Activated CD4-positive, alpha-beta T cell treated with anti-CD3 and anti-CD28 coated beads, Interleukin-2, amount 50 U/mL, for 24 hours (primary cell): ENCODE measurements at regions not wholly inside any gene's neighbourhood (a gene's known extent, or its start where the extent isn't known, plus 50 kb on each side); places are given as distances from the start of the nearest gene placed in this dataset.

Source experiments
- DNase-seq, 2 donors: peaks; one replicate each; pipeline ENCODE4 v3.0.0-alpha.2; 2020; ENCODE audit warnings: low read depth in 1 of 2, low spot score in 1 of 2

DNA sequence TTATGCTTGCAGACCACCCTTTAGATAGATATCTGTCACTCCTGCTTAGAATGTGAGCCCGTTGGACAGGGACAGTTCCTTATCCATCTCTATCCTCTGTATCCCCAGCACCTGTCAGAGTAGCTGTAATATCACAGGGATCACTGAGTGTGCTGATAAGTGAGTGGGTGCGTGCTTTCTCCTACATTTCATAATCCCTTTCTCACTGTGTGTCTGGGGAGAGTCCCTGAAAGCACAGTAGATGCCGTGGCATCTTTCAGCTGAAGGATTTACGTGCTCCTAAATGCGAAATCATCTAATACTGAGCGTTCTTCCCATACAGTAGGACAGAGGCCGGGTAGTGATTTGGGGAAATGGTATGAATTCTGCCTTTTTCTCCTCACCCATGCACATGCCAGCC is 198.9 kb upstream of the SASH1 start:
- DNase-seq: no peak

GRCh38 chr6:148144917-148145521 is 197.6 kb upstream of the SASH1 start:
- DNase-seq: peak; percentile 26 to 43

DNA sequence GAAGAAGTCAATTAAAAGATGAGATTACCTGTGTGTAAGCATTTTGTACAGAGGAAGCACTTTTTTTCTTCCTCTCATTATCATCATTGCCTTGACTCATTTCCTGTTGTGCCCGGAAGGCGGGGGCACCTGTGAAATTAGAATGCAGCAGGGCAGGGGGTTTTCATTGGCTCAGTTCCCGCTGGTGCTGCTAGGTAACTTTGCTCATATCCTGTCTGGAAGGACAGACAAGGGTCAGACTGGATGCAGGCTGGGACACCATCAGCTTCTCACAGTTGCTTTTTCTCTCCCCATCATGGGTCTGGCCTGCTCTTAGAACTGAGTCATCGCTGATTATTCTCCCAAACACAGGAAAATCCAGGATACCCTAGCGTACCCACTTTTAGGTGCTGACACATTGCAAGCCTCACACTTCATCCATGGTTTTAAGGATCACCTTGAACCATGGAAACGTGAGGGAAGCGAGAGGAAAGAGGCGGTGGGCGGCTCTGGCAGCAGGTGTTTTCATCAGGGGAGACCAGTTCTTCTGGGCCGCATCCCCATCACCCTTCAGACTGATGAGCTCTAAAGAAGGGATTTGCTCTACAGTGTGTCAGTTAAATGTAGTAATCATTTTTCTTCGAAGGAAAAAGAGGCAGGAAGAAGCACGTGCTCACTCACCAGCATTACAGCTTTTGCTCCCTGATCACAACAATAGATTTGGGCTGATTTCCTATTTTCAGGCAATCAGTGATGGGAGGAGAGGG is 195.7 kb upstream of the SASH1 start:
- DNase-seq: peak; percentile 14 to 43

DNA sequence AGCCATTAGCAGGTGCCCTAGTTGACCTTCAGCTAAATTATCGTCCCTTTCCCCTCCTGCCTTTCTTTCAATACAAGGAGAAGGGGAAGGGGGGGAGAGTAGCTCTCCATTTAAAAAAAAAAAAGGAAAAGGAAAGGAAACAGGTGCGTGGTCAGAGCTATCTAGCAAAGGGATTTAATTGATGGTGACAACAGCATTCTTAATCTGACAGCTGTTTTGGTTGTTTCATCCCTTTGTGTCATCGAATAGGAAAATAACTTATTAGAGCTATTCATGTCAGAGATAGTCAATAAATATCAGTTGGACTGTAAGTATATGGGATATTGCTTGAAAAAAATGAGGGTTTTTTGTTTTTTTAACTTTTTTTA is 195.2 kb upstream of the SASH1 start:
- DNase-seq: no peak

DNA sequence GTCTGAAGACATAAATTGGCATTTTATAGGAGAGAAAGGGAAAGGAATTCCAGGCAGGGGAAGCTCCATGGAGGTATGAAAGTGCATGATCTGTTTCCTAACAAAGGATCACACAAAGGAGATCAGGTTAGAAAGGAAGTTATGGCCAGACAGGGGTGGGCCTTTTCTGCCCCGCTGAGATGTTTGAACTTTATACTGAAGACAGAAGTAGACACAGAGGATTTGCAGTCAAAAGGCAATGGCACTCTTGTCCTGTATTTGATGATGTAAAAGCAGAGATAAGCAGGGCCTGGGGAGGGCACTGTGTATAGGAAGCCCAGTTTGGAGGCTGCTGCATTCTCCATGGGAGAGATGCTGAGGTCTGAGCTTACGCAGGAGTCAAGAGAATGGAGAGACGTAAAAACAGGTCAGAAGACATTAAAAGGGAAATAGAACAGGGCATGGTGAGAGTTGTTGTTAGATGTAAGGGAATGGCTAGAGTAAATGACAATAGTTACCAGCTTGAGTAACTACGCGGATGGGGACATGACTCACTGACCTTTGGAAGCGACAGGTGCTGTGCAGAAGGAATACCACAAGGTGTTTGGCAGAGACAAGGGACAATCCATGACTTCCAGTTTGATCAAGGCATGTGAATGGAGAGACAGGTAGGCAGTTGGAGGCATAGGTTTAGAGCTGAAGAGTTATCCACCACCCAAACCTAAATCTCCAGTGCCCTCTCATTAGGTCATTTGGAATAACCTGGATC is 190.6 kb upstream of the SASH1 start:
- DNase-seq: no peak

GRCh38 chr6:148154668-148155067 is 188.0 kb upstream of the SASH1 start:
- no peak for DNase-seq

- no peak for DNase-seq
These were observed 187.3 kb upstream of the SASH1 start for GRCh38 chr6:148155293-148155692.

- no peak for DNase-seq
These were observed 184.8 kb upstream of the SASH1 start for GRCh38 chr6:148157841-148158240.

- DNase-seq: no peak
These were observed 178.0 kb upstream of the SASH1 start for GRCh38 chr6:148164645-148165044.

GRCh38 chr6:148166339-148166968 is 176.2 kb upstream of the SASH1 start:
- DNase-seq: no peak

DNA sequence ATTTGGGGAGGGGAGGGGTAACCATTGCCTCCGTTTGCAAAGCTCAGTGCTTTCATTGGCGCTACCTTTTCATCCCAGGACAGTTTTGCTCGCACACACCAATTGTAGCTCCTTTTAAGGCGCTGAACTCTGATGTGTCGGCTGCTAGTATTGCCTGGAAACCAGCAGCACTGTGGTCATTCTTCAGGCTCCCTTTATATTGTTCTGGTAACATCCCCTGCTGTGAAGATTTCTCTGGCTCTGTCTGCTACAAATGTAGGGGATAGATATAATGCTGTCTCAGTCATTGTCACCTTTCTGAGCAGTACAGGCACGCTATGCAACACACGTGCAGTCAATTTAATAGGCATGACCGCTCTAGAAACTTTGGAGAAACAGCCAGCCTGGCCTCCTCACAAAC is 172.9 kb upstream of the SASH1 start:
- DNase-seq: no peak

GRCh38 chr6:148170286-148170685 is 172.4 kb upstream of the SASH1 start:
- DNase-seq: no peak

DNA sequence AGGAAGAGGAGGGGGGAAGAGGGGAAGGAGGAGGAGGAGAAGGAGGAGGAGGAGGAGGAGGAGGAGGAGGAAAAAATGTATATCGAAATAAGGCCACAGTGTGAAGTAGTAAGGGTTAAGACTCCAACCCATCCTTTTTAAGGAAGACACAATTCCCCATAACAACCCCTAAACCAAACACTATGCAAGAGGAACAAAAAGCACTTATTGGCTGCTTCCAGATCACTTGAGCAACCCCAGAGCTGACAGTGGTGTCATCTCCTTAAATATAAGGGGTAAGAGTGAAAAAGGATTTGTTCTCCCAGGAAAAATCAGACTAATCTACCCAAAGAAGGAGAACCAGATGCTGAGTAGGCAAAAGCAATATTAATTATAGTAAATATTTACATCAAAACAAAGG is 169.1 kb upstream of the SASH1 start:
- DNase-seq: no peak

- no peak for DNase-seq
These were observed 167.0 kb upstream of the SASH1 start for GRCh38 chr6:148175550-148176188.

- DNase-seq: no peak
These were observed 164.9 kb upstream of the SASH1 start for GRCh38 chr6:148177589-148178233.

DNA sequence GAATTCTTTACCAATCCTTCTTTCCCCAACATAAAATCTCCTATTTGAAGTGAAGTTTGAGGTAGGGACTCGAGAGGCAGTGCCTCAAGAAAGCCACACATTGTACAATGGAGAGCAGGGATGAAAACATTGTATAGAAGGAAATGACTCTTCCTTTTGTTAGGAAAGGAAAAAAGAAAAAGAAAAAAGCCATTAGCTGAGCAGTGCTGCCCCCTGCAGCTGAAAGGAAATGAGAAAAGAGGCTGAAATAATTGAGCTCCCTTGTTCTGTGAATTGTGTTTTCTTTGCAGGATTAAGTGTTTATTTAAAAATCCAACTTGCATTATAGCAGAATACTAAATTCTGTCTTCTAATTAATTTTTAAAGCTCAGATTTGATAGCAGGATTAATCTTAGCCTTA is 162.9 kb upstream of the SASH1 start:
- DNase-seq: no peak

DNA sequence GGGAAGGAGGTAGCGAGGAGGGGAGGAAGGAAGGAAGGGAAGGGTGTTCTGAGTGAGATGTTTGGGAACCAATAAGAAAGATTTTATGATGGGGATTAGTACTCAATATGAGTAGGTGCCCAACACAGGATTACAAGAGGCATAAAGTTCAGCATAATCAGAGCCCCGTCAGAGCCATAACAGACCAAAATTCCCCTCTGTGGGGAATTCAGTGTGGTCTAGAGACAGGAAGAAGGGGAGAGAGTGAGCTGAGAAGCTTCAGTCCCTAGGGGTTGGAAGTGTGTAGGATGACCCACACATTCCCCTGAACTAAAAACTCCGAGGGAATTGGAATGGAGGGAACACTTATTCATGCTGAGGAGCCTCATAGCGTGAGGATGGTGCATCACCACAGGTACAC is 160.3 kb upstream of the SASH1 start:
- no peak for DNase-seq

GRCh38 chr6:148183776-148184175 is 158.9 kb upstream of the SASH1 start:
- no peak for DNase-seq

DNA sequence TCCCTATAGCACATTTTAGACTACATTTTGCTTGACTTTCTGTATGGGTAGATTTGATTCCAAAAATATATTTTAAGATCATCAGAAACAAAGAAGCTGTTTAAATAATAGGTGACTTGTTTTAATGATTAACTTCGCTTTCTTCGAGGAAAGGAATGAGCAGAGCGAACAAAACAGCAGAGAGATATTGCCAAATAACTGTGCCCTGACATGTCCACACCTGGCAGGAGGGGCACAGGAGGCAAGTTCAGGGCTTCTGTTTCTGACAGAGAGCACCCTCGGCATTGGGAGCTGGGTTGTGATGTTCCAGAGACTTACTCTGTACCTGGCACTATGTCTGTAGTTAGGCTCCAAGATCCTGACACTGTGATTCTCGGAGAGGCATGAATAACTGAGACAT is 155.7 kb upstream of the SASH1 start:
- no peak for DNase-seq

- no peak for DNase-seq
These were observed 150.3 kb upstream of the SASH1 start for GRCh38 chr6:148192310-148192709.
